HuH-7.5 (cell line): ENCODE measurements at regions not wholly inside any gene's neighbourhood (a gene's known extent, or its start where the extent isn't known, plus 50 kb on each side); places are given as distances from the start of the nearest gene placed in this dataset.

Experiments
- DNase-seq: peaks from one replicate; pipeline ENCODE4 v3.0.0; 2011; ENCODE audit warnings: low spot score

DNA sequence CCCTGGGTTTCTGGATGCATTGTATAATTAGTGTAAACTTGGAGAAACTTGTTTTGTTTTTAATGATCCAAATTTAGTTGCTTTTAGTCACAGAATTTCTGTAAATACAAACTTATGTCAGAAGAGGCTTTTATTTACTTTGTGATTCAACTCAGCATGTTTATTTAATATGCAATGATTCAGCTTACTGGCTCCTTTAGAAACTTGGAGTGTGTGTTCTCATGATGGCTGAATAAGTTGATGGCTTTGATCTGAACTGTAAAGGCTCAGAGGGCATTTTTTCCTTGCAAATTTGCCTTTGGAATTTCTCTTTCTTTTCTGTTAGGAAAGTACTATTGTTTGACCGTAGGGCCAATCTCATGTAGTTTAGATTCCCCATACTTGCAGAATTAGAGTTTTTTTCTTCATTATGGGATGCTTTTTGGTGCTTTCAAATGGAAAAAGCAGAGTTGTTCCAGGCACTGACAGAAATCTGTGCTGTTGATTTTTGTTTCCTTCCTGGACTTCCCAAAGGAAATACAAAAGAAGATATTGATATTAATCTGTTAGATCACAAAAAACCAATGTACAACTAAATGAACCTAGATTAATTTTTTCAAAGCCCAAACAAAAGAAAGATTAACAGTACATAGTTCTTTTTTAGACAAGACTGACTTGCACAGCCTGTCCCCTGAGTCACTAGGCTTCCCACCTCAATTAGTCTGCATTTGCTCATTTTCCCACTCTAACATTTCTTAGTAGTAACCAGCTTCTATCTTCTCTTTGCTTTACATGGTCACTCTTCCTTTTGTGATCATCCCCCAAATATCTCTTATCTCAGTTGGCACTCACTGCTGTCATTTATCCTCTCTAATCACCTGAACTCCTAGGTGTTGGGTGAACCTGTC lies 96.8 kb upstream of the AGR3 start:
- no peak for DNase-seq

DNA sequence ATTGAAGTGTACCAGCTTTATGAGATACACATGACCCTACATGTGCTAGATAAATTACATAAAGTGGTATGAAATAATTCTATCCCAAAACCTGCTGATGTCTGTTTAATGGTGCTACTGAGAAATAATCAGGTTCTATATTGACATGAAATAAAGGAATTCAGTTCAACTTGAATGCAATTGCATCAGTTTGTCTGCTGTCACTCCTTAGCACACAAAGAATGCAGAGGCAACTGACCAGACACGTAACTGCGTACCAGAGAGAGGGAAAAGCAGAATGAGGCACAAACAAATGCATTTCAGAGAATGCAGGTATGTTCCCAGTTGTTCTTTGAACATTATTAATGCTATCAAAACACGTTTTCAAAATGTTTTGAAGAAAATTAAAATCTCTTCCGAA lies 98.8 kb upstream of the AGR3 start:
- no peak for DNase-seq

DNA sequence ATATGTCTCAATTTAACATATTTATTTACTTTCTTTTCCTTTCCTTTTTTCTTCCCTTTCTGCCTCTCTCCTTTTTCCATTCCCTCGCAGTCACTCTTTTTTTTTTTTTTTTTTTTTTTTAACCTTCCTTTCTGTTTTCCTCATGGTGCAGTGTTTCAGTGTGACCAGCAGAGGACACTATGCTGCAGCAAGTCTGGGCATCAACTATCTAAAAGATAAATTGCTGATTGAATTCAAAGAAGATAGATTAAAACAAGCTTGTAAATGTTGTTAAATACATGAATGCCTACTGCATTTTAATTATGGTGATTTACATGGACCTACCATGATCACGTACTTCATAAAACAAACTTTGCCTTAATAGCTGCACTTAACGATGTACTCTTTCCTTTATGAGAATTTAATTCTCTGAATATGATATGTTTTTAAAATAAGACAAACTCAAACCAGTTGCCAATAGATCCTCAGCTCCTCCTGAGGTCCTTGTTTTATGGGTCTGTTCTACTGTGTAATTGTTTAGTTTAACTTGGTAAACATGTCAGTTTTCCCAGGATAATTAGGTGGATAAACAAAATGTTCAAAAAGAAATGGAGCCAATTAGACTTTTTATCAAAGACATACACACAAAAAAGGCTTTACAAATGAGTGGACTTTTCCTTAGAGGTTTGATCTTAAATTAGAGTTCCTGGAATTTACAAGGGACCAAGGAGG lies 101.0 kb upstream of the AGR3 start:
- DNase-seq, result no peak

DNA sequence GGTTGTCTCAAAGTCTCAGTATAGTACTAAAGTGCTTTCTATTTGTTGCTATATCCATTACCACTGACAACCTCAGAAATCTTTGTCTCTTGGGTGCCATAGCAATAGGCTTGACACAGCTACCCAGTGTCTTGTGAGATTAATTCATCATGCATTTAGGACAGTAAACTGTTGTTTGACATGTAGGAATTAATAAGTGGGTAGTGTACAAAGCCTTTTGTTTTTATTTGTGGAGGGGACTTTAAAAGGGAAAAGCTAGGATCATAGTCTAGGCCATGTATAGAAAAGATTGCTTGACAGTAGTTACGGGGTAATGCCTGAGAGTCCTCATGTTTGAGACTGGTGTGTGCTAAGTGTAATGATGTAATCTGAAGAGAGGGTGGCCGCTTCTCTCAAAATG lies 102.6 kb upstream of the AGR3 start:
- DNase-seq, result no peak

DNA sequence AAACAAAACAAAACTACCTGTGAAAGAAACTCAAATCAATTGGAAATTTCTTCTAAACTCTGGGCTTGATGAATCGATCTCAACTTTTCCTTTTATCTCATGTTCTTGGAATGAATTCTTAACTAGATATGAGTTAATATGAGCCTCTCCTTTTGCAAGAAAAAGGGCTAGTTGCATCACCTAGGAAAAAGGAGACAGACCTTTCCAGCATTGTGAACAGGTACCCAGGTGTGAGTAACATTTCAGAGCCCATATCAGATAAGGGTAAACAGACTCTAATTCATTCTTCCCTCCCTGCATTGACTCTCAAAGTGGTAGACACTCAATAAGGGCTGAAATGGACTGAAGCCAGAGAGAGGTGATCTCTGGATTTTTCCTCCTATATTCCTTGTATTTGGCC lies 103.8 kb upstream of the AGR3 start:
- DNase-seq, result no peak

DNA sequence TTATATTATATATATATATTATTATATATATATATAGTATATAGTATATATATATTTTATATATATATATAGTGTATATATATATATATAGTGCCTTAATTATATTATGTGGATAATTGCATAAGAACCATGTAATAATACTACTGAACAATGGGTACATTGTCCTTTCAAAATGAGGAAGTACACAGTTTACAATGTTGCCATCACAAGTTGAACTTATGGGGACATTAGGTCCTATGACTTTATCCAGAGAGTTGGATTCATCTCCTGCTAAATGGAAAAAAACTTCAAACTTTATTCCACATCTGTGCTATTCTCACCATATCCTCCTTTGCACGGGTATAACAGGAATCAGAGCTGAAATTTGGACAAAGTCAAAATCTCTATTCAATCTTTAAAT lies 105.0 kb upstream of the AGR3 start:
- no peak for DNase-seq

DNA sequence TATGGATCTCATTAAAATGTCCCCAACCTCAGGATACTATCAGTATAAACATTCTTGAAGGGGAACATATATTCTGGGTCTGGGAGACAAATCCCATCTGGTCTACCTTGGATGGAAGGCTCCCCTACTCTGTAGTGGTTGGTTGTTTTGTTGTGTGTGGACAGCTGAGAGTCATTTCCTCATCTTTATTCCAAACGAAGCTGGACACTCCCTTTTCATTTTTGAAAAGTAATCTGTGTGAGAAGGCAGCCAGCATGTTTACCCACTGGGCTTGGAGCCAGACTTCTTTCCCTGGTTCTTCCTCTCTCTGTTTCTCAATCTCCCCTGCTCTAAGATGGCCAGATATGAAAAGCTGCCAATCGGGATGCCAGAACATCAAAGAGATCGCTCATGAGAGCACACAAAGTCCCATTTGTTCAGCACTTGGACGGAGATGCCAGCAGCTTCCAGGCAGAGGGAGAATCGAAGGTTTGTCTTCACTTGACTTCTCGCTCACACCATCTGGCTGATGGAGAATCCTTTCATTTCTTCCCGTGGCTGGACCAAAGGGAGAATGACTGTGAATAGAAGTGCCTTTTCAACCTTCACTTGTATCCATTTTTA lies 108.1 kb upstream of the AGR3 start:
- peak; percentile 52 for DNase-seq

DNA sequence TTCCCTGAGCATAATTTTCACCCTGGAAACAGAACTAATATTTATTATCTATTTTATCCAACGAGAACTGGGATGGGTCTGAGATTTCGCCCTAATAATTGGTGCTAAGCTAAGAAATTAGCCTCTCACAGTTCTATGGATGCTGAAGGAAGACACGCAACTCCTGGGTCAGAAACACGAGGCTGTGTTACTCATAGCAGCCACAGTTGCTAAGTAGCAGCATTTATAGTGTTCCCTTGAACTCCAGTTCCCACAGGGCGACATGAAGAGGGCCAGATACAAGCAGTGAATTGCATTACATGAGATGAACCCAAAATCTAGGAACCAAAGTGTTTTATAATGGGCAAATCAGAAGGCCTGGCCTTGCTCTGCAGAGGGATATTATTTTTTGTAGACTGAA lies 109.8 kb upstream of the AGR3 start:
- DNase-seq, result no peak

DNA sequence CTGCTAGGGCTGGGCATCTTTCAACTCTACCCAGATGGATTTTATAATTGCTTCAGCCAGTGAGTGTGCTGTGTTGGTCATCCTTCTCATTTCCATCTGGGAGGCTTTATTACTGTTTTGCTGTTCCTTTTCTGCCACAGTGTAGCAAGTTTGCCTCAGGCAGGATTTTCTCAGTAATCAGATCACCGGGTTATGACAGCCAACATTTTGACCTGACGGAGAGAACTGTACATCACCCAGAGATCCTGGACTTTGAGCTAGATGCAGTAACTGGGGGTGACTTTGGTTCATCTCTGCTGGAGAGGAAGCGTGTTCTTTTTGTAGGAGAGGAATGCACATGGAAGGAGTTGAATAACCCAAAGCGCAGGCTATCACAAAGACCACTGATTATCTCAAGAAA lies 111.8 kb upstream of the AGR3 start:
- no peak for DNase-seq

DNA sequence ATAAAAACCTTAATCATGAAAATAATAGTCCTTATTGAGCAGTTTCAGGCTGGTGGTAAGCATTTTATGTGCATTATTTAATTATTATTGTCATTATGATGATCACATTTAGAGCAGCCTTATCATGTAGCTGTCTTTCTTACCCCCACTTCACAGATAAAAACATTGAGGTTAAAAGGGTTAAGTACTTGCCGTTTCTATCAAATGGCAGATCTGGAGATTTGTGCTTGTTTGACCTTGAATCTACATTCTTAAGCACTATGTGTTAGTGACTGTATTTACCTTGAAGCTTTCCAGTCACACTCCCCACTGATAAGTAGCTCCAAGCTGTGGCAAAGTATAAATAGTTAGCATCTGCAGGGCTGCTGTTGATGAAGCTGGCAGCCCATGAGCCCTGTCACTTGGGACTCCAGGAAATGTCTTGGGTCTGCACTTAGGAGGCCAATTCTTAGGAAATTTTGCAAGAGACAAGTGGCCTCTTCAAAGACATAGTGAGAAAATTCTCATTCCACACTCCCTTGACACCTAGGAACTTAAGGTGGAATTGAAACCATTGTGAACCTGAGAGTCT lies 116.8 kb upstream of the AGR3 start:
- no peak for DNase-seq

DNA sequence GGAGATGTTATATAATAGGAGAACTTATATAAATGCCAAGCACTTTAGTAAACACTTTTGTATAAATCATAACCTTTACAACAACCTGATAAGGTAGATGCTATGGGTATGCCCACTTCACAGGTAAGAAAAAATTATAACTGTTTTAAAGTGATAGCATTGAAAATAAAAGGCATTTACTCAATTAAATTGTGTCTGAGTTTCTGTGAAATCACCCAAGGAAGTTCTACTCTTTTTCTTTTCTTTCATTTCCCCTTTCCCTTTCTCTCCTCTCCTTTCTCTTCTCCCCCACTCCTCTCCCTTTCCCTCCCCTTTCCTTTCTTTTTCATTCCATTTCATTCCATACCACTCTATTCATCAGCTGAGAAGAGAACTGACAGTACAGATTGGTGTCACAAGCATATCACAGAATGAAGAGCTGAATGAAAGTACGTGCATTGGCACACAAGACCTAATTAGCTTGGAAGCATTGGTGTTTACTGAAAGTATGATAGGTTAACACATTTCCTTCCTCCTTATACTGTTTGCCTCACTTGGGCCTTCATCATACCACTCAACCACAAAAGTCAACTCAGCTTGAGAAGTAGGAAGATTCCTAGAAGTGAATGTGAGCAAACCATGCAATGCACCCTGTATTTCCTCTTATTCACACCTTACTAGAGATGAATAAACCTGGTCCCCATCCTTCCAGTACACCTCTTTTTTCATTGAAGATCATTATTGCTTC lies 117.9 kb upstream of the AGR3 start:
- no peak for DNase-seq

DNA sequence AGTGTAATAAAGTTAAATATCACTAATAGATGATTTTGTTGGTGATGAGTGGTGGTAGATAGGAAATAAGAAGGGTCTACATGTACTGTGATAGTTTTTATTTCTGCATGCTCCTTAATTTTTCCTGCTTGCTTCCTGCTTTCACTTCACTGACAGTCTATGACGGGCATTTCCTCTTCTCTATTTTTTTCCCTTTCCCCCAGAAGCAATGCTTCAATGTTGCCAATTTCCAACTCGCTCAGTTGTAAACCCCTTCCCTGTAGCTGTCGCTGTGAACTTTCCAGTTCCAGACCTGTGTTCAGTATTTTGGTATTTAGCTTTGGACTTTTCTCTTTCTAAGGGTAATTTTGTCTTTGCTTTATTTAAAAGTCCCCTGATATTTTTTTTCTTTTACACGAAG lies 123.5 kb upstream of the AGR3 start:
- no peak for DNase-seq

DNA sequence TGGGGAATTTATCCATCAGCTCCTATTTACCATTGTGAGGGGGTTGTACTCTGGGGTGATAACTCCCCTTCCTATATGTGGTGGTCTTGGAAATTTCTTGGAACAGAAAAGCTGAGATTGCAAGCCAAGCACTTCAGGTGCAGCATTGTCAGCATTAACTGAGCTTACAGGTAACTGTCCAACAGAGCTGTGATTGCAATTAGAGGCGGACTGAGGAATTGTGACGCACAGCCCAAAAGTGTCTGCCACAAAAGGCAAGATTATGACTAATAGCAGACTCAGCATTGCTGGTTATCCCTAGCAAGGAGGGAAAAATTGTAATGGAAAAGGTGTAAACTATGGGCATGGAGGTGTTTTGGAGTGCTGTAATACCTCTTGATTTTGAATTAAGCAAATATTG lies 126.1 kb upstream of the AGR3 start:
- no peak for DNase-seq

DNA sequence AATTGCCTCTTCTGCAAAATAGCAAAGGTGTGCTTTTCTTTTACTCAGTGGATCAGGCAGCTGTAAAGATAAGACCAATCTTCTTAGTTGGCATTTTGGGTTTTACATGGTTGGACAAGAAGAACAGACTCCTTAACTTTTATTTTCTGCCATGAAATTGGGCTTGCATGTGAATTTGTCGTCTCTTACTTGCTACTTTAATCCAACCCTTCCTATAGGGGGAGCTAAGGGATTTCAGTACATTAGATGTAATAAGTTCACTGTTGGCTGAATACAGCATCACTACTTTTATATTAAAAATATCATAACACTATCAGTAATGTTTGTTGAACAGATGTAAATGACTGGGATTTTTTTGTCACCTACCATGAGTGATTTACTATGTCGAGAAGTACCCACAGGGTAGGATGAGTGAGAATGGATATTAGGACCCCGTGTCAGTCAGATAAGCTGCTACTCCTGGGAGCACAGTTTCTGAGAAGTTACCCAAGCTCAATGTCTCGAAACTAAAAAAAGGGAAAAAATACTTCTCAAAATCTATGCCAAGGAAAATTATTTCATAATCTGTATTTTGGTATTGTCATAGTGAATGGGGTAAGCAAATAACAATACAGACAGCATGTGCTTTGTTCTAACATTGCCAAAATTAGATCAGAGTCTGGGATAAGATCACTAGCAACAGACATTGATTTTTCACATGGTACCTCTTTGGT lies 127.4 kb upstream of the AGR3 start:
- no peak for DNase-seq

DNA sequence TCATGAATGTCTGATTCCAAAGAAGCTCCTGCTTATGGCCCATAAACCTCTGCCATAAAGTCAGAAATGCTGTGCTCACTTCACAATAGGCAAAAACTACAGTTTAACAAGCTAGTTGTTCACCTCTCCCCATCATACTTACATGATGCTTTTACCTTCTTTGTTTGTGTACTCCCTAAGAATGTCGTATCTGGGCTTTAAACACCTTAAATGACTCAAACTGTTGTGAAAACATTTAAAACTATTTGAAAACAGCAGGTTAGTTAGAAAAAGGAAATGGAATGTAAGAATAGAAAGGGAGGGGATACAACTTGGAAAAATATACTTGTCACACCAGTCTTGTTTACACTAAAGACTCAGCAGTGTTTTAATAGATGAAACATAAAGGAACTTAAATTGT lies 128.2 kb upstream of the AGR3 start:
- no peak for DNase-seq

DNA sequence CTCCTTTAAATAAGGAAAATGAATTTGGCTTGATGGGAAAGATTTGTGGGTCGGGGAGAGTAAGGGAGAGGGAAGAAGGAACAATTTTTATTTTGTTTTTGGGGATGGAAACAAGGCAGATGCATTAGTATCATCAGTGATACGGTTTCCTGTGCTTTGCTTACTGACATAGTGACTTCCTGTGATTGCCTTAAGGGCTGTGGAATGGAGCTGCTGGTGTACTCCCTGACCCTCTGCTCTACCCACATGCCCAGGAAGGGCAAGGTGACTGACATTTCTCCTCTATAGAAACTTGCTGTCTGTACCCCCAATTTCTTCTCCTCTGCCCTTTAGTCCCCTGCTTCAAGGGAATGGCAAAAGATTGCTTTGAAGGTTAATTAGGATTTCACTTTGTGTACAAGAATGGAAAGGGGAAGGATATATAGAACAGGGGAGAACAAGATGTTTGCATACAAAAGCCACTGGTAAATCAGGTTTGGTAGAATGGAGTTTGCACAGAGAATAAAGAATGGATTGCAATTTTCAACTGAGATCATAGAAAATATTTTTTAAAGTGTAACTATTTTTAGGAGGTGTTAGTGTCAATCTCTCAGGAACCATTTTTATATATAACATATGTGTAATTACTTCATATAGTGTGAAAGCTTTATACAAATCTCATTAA lies 129.0 kb upstream of the AGR3 start:
- DNase-seq, result no peak

DNA sequence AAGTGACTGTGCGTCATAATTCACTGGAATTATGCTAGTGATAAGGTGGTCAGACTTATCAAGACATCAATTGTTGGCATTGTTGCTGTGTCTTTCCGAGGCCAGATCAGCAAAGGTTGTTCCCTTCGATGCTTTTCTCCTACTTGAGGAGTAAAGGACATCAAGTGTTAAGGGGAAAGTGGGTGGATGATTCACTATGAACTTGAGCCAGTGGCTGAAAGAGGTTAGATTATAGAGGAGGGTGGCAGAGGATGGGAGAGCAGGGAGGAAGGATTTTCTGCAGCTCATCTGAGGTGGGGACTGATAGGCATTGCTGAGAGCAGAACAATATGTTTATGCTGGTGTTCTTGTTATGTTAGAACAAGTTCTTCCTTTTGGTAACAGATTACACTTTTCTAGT lies 131.4 kb upstream of the AGR3 start:
- no peak for DNase-seq

DNA sequence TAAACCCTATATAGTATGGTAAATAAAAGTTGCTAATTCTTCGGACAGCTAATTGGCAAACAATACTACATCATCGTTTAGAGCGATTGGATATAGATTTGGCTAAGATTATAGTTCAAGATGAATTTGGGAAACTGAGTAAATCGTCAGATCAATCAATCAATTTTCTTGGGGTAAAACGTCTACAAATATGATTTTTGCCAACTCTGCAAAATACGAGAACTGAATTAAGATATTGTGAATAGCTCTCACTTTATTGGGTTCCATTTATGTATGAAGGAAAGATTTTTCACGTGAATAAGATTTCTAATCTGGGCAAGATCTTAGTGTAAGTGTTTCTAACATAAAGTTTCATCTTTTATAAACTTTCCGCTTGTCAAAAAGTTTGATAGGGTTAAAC lies 132.9 kb upstream of the AGR3 start:
- DNase-seq, result no peak

DNA sequence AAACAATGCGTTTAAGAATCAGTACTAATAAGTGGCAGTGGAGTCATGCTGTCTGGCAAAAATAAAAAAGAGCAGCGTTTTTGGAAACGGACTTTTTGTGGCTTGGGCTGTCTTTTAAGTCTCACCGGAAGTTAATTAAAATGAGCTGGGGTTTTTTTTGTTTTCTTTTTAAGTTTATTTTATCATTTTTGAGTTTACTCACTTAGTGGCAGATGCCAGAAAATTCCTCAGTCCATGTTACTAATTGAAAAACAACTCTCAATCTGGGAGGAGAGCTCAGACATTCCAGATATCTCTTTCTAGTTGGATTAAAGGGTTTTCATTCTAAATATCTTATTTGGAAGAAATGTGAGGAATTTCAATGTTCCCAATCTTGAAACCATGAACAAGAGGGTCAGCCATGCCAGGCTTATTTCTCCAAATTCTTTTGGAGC lies 133.8 kb upstream of the AGR3 start:
- DNase-seq, result no peak

DNA sequence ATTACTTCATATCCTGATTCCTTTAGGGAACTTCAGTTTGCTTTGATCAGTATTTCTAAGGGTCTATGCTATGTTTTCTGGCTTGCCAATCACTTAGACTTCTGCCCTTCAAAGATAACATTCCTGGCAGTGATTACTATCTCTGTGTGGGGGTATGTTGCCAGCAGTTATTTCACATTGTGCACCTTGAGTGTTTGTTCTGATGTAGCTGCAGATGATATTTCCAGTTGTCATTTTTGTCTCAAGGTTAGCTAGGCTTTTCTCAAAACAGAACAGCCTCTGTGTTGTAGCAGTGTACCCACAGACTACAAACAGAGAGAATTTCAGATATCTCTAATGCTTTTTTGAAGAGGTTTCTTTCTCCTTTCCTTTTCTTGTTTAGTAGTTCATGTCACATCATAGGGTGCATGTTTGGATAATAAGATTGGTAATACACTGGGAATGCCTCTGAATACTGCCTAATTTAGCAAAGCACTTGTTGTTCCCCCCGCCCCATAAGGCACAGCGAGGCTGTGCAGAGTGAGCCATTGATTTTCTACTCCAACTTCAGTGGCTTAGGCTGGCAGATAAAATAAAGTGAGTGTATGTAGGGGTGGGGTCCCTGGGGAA lies 134.7 kb upstream of the AGR3 start:
- no peak for DNase-seq

DNA sequence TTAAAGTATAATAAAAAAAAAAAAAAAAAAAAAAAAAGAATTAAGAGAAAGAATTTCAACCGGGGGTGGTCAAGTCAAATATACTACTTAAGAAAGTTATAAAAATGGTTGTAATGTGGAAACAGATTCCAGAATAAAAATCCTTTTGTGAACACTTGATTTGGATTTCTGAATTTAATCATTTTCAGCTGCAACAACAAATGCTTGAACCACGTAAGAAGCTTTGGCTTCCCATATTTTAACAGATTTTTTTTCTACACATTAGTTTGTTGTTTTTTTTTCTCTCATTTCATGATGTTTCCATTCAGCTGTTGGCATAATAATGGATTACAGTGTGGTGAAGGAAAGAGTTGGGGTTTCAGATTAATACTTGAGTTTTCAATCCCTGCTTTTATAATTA lies 137.3 kb upstream of the AGR3 start:
- DNase-seq, result no peak
